ENCODE measurements at regions not wholly inside any gene's neighbourhood (a gene's known extent, or its start where the extent isn't known, plus 50 kb on each side); places are given as distances from the start of the nearest gene placed in this dataset.

DNA sequence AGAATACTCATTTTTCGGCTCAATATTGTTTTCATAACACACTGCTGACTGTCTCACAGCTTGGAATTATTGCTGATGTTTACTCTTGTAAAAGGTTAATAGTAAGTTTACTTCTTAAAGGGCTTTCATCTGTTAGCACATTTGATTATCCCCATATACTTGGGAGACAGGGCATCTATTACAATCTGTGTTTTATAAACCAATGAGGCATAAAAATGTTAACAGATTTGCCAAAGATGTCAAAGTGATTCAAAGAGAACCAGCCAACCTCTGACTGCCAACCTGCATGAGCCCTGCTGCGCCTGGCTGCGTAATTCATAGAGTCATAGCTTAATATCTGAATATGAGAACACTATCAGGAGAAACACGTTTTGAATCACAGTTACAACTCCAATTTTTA lies 665.6 kb downstream of the TRIML1 start:
- H3K4me3 ChIP-seq = no peak overlapping the region
- no peak overlapping the region for H3K27ac ChIP-seq
- TF ChIP-seq, protein P1, sequence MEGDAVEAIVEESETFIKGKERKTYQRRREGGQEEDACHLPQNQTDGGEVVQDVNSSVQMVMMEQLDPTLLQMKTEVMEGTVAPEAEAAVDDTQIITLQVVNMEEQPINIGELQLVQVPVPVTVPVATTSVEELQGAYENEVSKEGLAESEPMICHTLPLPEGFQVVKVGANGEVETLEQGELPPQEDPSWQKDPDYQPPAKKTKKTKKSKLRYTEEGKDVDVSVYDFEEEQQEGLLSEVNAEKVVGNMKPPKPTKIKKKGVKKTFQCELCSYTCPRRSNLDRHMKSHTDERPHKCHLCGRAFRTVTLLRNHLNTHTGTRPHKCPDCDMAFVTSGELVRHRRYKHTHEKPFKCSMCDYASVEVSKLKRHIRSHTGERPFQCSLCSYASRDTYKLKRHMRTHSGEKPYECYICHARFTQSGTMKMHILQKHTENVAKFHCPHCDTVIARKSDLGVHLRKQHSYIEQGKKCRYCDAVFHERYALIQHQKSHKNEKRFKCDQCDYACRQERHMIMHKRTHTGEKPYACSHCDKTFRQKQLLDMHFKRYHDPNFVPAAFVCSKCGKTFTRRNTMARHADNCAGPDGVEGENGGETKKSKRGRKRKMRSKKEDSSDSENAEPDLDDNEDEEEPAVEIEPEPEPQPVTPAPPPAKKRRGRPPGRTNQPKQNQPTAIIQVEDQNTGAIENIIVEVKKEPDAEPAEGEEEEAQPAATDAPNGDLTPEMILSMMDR (IDR thresholded peaks at IDR 0.05) = no peak
- ATAC-seq (ENCODE audit: insufficient number of reproducible peaks, low FRiP score, low read depth) (no peak), DNase-seq (ENCODE audit: low spot score) (no peak)
- H3K9me3 ChIP-seq = no peaks in the 10 kb centered on the region
- no peaks in the 10 kb centered on the region for H3K27me3 ChIP-seq (replicated peaks; ENCODE audit: insufficient read depth)
- no peaks in the 10 kb centered on the region for H3K36me3 ChIP-seq
- no peaks in the 10 kb centered on the region for H3K4me1 ChIP-seq (ENCODE audit: control insufficient read depth in 1 of 2, low read depth in 2 of 2)

- ATAC-seq (ENCODE audit: insufficient number of reproducible peaks, low FRiP score, low read depth) (no peak), DNase-seq (ENCODE audit: low spot score) (no peak)
- TF ChIP-seq, protein P1 (IDR thresholded peaks at IDR 0.05) = no peak
Measured at GRCh38 chr4:188811121-188811520, 671.9 kb downstream of the TRIML1 start.

GRCh38 chr4:188812644-188813043 lies 673.4 kb downstream of the TRIML1 start:
- DNase-seq (ENCODE audit: low spot score) (no peak), ATAC-seq (ENCODE audit: insufficient number of reproducible peaks, low FRiP score, low read depth) (no peak)
- Histone ChIP-seq H3K4me1 (ENCODE audit: control insufficient read depth in 1 of 2, low read depth in 2 of 2) (no peaks in the 10 kb centered on the region), H3K36me3 (no peaks in the 10 kb centered on the region), H3K27me3 (replicated peaks; ENCODE audit: insufficient read depth) (no peaks in the 10 kb centered on the region), H3K4me3 (no peak overlapping the region), H3K9me3 (peaks cover 6% of the 10 kb centered on the region), H3K27ac (no peak overlapping the region)
- TF ChIP-seq, protein P1 (IDR thresholded peaks at IDR 0.05) = no peak

More at GRCh38 chr4:188811121-188811520, 671.9 kb downstream of the TRIML1 start:
- Histone ChIP-seq H3K9me3 (peaks cover 6% of the 10 kb centered on the region), H3K27ac (no peak overlapping the region), H3K4me3 (no peak overlapping the region), H3K4me1 (ENCODE audit: control insufficient read depth in 1 of 2, low read depth in 2 of 2) (no peaks in the 10 kb centered on the region), H3K36me3 (no peaks in the 10 kb centered on the region), H3K27me3 (replicated peaks; ENCODE audit: insufficient read depth) (no peaks in the 10 kb centered on the region)

DNA sequence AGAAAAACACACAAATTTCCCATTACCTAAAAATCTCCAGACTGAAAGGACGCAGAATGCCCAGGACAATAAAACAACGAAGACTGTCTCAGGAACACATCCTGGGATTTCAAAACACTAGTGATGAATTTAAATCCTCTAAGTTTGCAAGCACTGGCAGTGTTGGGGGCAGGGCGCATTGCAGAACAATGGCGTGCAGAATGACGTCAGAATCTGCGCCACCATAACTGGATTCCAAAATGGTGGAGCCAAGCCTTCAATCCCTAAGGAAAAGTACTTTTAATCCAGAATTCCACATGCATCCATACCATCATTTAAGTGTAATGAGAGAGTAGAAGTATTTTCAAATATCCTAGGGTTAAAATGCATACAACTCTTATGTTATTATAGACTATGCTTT lies 679.1 kb downstream of the TRIML1 start:
- no peaks in the 10 kb centered on the region for H3K36me3 ChIP-seq
- H3K4me3 ChIP-seq = no peak overlapping the region
- no peak for DNase-seq (ENCODE audit: low spot score)
- no peaks in the 10 kb centered on the region for H3K27me3 ChIP-seq (replicated peaks; ENCODE audit: insufficient read depth)
- H3K9me3 ChIP-seq = peaks cover 3% of the 10 kb centered on the region
- H3K4me1 ChIP-seq (ENCODE audit: control insufficient read depth in 1 of 2, low read depth in 2 of 2) = no peaks in the 10 kb centered on the region
- TF ChIP-seq, protein P1 (IDR thresholded peaks at IDR 0.05) = no peak
- no peak for ATAC-seq (ENCODE audit: insufficient number of reproducible peaks, low FRiP score, low read depth)
- H3K27ac ChIP-seq = no peak overlapping the region

GRCh38 chr4:188819233-188819632 lies 680.0 kb downstream of the TRIML1 start:
- Histone ChIP-seq H3K27ac (no peak overlapping the region), H3K9me3 (no peaks in the 10 kb centered on the region), H3K4me1 (ENCODE audit: control insufficient read depth in 1 of 2, low read depth in 2 of 2) (no peaks in the 10 kb centered on the region), H3K36me3 (no peaks in the 10 kb centered on the region), H3K4me3 (no peak overlapping the region), H3K27me3 (replicated peaks; ENCODE audit: insufficient read depth) (no peaks in the 10 kb centered on the region)
- no peak for ATAC-seq (ENCODE audit: insufficient number of reproducible peaks, low FRiP score, low read depth)
- no peak for DNase-seq (ENCODE audit: low spot score)
- TF ChIP-seq, protein P1 (IDR thresholded peaks at IDR 0.05) = no peak
